ENCODE measurements at regions not wholly inside any gene's neighbourhood (a gene's known extent, or its start where the extent isn't known, plus 50 kb on each side); places are given as distances from the start of the nearest gene placed in this dataset.

- TF ChIP-seq CTCF (IDR thresholded peaks at IDR 0.05; ENCODE audit: low read depth, low read length, missing control alignments): no peak
- H3K4me3 ChIP-seq (ENCODE audit: low read depth, low read length): no peak overlapping the region
- in situ Hi-C loops (cut with HindIII; ENCODE audit: low sequenced_read_pairs): no loop called here
- no peak for DNase-seq (ENCODE audit: low read depth)
Observed at GRCh38 chr3:24968036-24968435, 460.0 kb upstream of the RARB start.

GRCh38 chr3:24972491-24972890 is 455.6 kb upstream of the RARB start:
- DNase-seq (ENCODE audit: low read depth): no peak
- H3K4me3 ChIP-seq (ENCODE audit: low read depth, low read length): no peak overlapping the region
- no peak for TF ChIP-seq CTCF (IDR thresholded peaks at IDR 0.05; ENCODE audit: low read depth, low read length, missing control alignments)
- in situ Hi-C loops (cut with HindIII; ENCODE audit: low sequenced_read_pairs): loop anchor here (5.0 kb wide), 1 partner anchor 85 kb away; no protein-coding TSS in a partner anchor

- TF ChIP-seq CTCF (IDR thresholded peaks at IDR 0.05; ENCODE audit: low read depth, low read length, missing control alignments): no peak
- in situ Hi-C loops (cut with HindIII; ENCODE audit: low sequenced_read_pairs): loop anchor here (25.0 kb wide), 1 partner anchor 606 kb away; no protein-coding TSS in a partner anchor
- no peak overlapping the region for H3K4me3 ChIP-seq (ENCODE audit: low read depth, low read length)
- DNase-seq (ENCODE audit: low read depth): no peak
Observed at GRCh38 chr3:24981309-24981708, 446.8 kb upstream of the RARB start.

- TF ChIP-seq CTCF (IDR thresholded peaks at IDR 0.05; ENCODE audit: low read depth, low read length, missing control alignments): no peak
- DNase-seq (ENCODE audit: low read depth): no peak
- in situ Hi-C loops (cut with HindIII; ENCODE audit: low sequenced_read_pairs): loop anchor here (25.0 kb wide), 1 partner anchor 605 kb away; no protein-coding TSS in a partner anchor
- no peak overlapping the region for H3K4me3 ChIP-seq (ENCODE audit: low read depth, low read length)
Observed at GRCh38 chr3:24981924-24982323, 446.1 kb upstream of the RARB start.

- H3K4me3 ChIP-seq (ENCODE audit: low read depth, low read length): no peak overlapping the region
- in situ Hi-C loops (cut with HindIII; ENCODE audit: low sequenced_read_pairs): loop anchor here (25.0 kb wide), 1 partner anchor 602 kb away; no protein-coding TSS in a partner anchor
- no peak for DNase-seq (ENCODE audit: low read depth)
- no peak for TF ChIP-seq CTCF (IDR thresholded peaks at IDR 0.05; ENCODE audit: low read depth, low read length, missing control alignments)
Observed at GRCh38 chr3:24985668-24986067, 442.4 kb upstream of the RARB start.

- DNase-seq (ENCODE audit: low read depth): no peak
- no peak for TF ChIP-seq CTCF (IDR thresholded peaks at IDR 0.05; ENCODE audit: low read depth, low read length, missing control alignments)
- in situ Hi-C loops (cut with HindIII; ENCODE audit: low sequenced_read_pairs): loop anchor here (25.0 kb wide), 1 partner anchor 601 kb away; no protein-coding TSS in a partner anchor
- no peak overlapping the region for H3K4me3 ChIP-seq (ENCODE audit: low read depth, low read length)
Observed at GRCh38 chr3:24986612-24987011, 441.5 kb upstream of the RARB start.

Data from astrocyte of the cerebellum (primary cell).